ENCODE measurements at regions not wholly inside any gene's neighbourhood (a gene's known extent, or its start where the extent isn't known, plus 50 kb on each side); places are given as distances from the start of the nearest gene placed in this dataset.

DNA sequence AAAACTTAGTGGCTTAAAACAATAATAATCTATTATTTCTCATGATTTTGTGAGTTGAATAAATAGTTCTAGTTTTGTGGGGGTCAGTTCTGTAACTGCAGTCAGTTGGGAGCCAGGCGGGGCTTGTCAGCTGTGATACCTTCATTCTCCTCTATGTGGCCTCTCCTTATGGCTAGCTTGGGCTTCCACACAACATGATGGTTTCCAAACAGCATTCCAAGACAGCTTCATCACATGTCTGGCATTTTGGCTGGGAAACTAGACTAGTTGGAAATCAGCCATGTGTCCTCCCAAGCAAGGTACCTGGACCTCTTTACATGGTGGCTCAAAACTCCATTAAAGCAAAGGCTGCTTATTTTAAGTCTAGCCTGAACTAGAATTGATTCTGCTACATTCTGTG is 61.4 kb upstream of the RANBP3L start:
- TF ChIP-seq, protein P1, sequence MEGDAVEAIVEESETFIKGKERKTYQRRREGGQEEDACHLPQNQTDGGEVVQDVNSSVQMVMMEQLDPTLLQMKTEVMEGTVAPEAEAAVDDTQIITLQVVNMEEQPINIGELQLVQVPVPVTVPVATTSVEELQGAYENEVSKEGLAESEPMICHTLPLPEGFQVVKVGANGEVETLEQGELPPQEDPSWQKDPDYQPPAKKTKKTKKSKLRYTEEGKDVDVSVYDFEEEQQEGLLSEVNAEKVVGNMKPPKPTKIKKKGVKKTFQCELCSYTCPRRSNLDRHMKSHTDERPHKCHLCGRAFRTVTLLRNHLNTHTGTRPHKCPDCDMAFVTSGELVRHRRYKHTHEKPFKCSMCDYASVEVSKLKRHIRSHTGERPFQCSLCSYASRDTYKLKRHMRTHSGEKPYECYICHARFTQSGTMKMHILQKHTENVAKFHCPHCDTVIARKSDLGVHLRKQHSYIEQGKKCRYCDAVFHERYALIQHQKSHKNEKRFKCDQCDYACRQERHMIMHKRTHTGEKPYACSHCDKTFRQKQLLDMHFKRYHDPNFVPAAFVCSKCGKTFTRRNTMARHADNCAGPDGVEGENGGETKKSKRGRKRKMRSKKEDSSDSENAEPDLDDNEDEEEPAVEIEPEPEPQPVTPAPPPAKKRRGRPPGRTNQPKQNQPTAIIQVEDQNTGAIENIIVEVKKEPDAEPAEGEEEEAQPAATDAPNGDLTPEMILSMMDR (conservative IDR thresholded peaks at IDR 0.05 in 1 of 2, IDR thresholded peaks at IDR 0.05 in 1 of 2; ENCODE audit: extremely low read depth in 1 of 2, insufficient read depth in 1 of 2, low read depth in 1 of 2, low read length in 2 of 2), result peak; percentile 38 to 43
- TF ChIP-seq EZH2 (IDR thresholded peaks at IDR 0.05; ENCODE audit: borderline replicate concordance, low read length), result no peak

Measured in mammary epithelial cell (primary cell).